Spleen (tissue), 11 donors: ENCODE measurements at regions not wholly inside any gene's neighbourhood (a gene's known extent, or its start where the extent isn't known, plus 50 kb on each side); places are given as distances from the start of the nearest gene placed in this dataset.

ENCODE experiments used
- DNase-seq: peaks from one replicate; pipeline ENCODE4 v3.0.0-alpha.2; 2020
- H3K27ac ChIP-seq, 8 donors: fragments of 200-600 bp; sonication (generic) in 7 of 8; 1 replicate in 4 of 8; 2 replicates in 4 of 8; pipeline versions ENCODE4 v1.5.0 to v1.8.0; 2016 to 2021; ENCODE audit warnings: inconsistent platforms in 4 of 8, mild to moderate bottlenecking in 4 of 8, moderate library complexity in 1 of 8
- H3K27me3 ChIP-seq, 7 donors: fragments of 200-600 bp; sonication (generic) in 6 of 7; replicated peaks in 1 of 7; 1 replicate in 4 of 7; 2 replicates in 3 of 7; pipeline versions ENCODE4 v1.5.0 to v1.8.0; 2016 to 2021; ENCODE audit warnings: inconsistent platforms in 3 of 7, mild to moderate bottlenecking in 1 of 7
- H3K36me3 ChIP-seq, 6 donors: fragments of 200-600 bp; sonication (generic) in 5 of 6; 1 replicate in 4 of 6; 2 replicates in 2 of 6; pipeline versions ENCODE4 v1.5.0 to v1.8.0; 2016 to 2021; ENCODE audit warnings: inconsistent platforms in 2 of 6
- H3K4me1 ChIP-seq, 6 donors: fragments of 200-600 bp; sonication (generic) in 5 of 6; 1 replicate in 3 of 6; 2 replicates in 3 of 6; pipeline versions ENCODE4 v1.5.0 to v1.8.0; 2016 to 2021; ENCODE audit warnings: inconsistent platforms in 3 of 6
- H3K4me3 ChIP-seq, 8 donors: fragments of 200-600 bp; sonication (generic) in 7 of 8; 1 replicate in 4 of 8; 2 replicates in 4 of 8; pipeline versions ENCODE4 v1.5.0 to v1.8.0; 2016 to 2021; ENCODE audit warnings: inconsistent platforms in 4 of 8, mild to moderate bottlenecking in 4 of 8, moderate library complexity in 2 of 8
- H3K9me3 ChIP-seq, 8 donors: fragments of 200-600 bp; sonication (generic) in 7 of 8; 1 replicate in 4 of 8; 2 replicates in 4 of 8; pipeline versions ENCODE4 v1.5.0 to v1.8.0; 2016 to 2021; ENCODE audit warnings: inconsistent platforms in 4 of 8
- POLR2A ChIP-seq, 3 donors: fragments of 450-650 bp; IDR thresholded peaks; one replicate each; pipeline ENCODE4 v1.5.1; 2017; ENCODE audit warnings: antibody characterized with exemption in 3 of 3, mild to moderate bottlenecking in 1 of 3
- POLR2AphosphoS5 ChIP-seq, 3 donors: sonication (generic); formaldehyde crosslinking; IDR thresholded peaks; one replicate each; pipeline ENCODE4 v1.5.1; 2017; ENCODE audit warnings: antibody characterized with exemption in 3 of 3
- WGBS, 5 donors: extraction: QIAGEN DNeasy Blood & Tissue Kit in 3 of 5; methylation state at CpG; one replicate each; pipeline versions ENCODE4 v1.1.5 to v1.1.7; 2013 to 2018; 5-methylcytosine and 5-hydroxymethylcytosine counted together
- intact Hi-C: fragments of 100-400 bp; cut with DNase I; formaldehyde crosslinking; loops from one replicate; pipeline ENCODE4 v1.15.0; 2023; ENCODE audit warnings: low total_unique reads
- TF ChIP-seq, protein P1 (sequence below), 11 experiments: fragments of 200-600 bp in 7 of 11; fragments of 450-650 bp in 4 of 11; sonication (generic) in 4 of 11; IDR thresholded peaks in 8 of 11; conservative IDR thresholded peaks in 3 of 11; 1 replicate in 7 of 11; 2 replicates in 4 of 11; pipeline versions ENCODE4 v1.4.0 to v1.8.0; 2016 to 2021; ENCODE audit warnings: antibody characterized with exemption in 11 of 11, inconsistent platforms in 4 of 11, mild to moderate bottlenecking in 1 of 11
- donor health status: healthy with polysubstance abuse.
- donor health status: DM: no; HTN: no; CAD: no; lungs with moderate emphysema.
- donor health status: DM: no; HTN: no; CAD: no.
- donor health status: Bipolar disorder and iron deficiency.
- donor health status: healthy.
- donor health status: DM: no; HTN: no; CAD: no.
- donor health status: DM: yes; HTN: yes; CAD: no.

- intact Hi-C loops = loop anchor here (5.0 to 10.0 kb wide), 2 partner anchors 62 to 100 kb away; partner anchors contain the start of genes RSPH3 and TAGAP
- DNase-seq = peak; percentile 95
- Histone ChIP-seq H3K27ac (peak overlapping the region; percentile 61 to 93 (median 86)), H3K4me3 (peak overlapping the region in 1 of 8 donors; percentile 11), H3K27me3 (no peaks in the 10 kb centered on the region), H3K36me3 (no peaks in the 10 kb centered on the region), H3K9me3 (no peaks in the 10 kb centered on the region), H3K4me1 (peaks cover 29 to 89% (median 55%) of the 10 kb centered on the region in 6 donors)
- 21 to 31% (median 22%) methylated on average over 16 to 17 of the region's 17 CpGs for WGBS, 5 donors
- no peak for TF ChIP-seq POLR2A (IDR thresholded peaks at IDR 0.05)
- TF ChIP-seq, protein P1, sequence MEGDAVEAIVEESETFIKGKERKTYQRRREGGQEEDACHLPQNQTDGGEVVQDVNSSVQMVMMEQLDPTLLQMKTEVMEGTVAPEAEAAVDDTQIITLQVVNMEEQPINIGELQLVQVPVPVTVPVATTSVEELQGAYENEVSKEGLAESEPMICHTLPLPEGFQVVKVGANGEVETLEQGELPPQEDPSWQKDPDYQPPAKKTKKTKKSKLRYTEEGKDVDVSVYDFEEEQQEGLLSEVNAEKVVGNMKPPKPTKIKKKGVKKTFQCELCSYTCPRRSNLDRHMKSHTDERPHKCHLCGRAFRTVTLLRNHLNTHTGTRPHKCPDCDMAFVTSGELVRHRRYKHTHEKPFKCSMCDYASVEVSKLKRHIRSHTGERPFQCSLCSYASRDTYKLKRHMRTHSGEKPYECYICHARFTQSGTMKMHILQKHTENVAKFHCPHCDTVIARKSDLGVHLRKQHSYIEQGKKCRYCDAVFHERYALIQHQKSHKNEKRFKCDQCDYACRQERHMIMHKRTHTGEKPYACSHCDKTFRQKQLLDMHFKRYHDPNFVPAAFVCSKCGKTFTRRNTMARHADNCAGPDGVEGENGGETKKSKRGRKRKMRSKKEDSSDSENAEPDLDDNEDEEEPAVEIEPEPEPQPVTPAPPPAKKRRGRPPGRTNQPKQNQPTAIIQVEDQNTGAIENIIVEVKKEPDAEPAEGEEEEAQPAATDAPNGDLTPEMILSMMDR (IDR thresholded peaks at IDR 0.05 in 8 of 11, conservative IDR thresholded peaks at IDR 0.05 in 3 of 11) = peak; percentile 89 to 98 (median 96)
- peak; percentile 64 to 81 (median 67) for TF ChIP-seq POLR2AphosphoS5 (IDR thresholded peaks at IDR 0.05)
Observed at GRCh38 chr6:159104163-159104925, 59.6 kb upstream of the TAGAP start.

DNA sequence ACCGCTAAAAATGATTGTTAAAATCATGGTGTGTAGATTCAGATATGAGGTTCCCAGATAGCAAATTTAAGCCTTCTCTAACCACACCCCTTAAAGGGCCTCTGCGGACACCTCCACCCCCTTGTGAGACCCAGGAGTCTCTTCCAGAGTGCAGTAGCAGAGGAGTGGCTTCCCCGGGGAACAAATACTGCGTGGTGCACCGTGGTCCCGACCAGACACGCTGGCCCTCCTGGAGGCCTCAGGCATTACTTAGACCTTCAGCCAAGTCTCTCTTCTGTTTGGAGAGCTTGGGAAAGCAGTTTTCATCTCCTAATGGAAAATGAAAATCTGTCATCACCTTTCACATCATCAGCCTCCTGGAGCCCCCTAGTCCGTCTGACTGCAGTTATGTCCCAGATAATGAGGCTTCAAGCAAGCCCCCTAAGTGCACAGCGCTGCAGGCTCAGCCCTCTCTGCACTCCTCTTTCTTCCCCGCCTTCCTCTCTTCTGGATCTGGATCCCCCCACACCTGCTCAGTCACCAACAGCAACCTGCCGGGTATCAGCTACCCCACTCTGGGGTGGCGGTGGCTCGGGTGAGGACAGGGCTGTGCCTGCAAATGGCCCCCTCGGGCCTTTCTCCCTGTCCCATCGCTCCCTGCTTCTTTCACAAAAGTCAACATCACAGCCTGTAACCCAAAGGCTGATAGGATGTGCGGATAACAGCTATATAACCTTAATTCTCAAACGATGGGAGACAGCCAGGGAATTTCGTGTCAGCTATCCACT is 58.8 kb upstream of the TAGAP start:
- TF ChIP-seq POLR2AphosphoS5 (IDR thresholded peaks at IDR 0.05) = no peak
- TF ChIP-seq, protein P1 (IDR thresholded peaks at IDR 0.05 in 8 of 11, conservative IDR thresholded peaks at IDR 0.05 in 3 of 11) = no peak
- TF ChIP-seq POLR2A (IDR thresholded peaks at IDR 0.05) = no peak
- Histone ChIP-seq H3K27ac (peak overlapping the region in 7 of 8 donors; percentile 77 to 93 (median 87)), H3K36me3 (no peaks in the 10 kb centered on the region), H3K4me3 (no peak overlapping the region), H3K27me3 (no peaks in the 10 kb centered on the region), H3K4me1 (peaks cover 33 to 89% (median 59%) of the 10 kb centered on the region in 6 donors), H3K9me3 (no peaks in the 10 kb centered on the region)
- intact Hi-C loops = loop anchor here (5.0 to 10.0 kb wide), 2 partner anchors 61 to 99 kb away; partner anchors contain the start of genes RSPH3 and TAGAP
- WGBS, 5 donors = 66 to 69% (median 67%) methylated on average over 18 of the region's 18 CpGs
- DNase-seq = peak; percentile 86

- Histone ChIP-seq H3K4me3 (no peak overlapping the region), H3K27me3 (no peaks in the 10 kb centered on the region), H3K9me3 (no peaks in the 10 kb centered on the region), H3K27ac (no peak overlapping the region), H3K36me3 (no peaks in the 10 kb centered on the region), H3K4me1 (peaks cover 28 to 89% (median 58%) of the 10 kb centered on the region in 6 donors)
- TF ChIP-seq, protein P1 (IDR thresholded peaks at IDR 0.05 in 8 of 11, conservative IDR thresholded peaks at IDR 0.05 in 3 of 11) = no peak
- TF ChIP-seq POLR2A (IDR thresholded peaks at IDR 0.05) (no peak), POLR2AphosphoS5 (IDR thresholded peaks at IDR 0.05) (no peak)
- 85 to 91% (median 89%) methylated on average over 5 of the region's 5 CpGs for WGBS, 5 donors
- DNase-seq = no peak
- intact Hi-C loops = loop anchor here (5.0 to 10.0 kb wide), 2 partner anchors 60 to 98 kb away; partner anchors contain the start of genes RSPH3 and TAGAP
Observed at GRCh38 chr6:159102373-159103160, 57.8 kb upstream of the TAGAP start.
